ENCODE measurements at regions not wholly inside any gene's neighbourhood (a gene's known extent, or its start where the extent isn't known, plus 50 kb on each side); places are given as distances from the start of the nearest gene placed in this dataset.
"Not testable (repeated sequence)": the region's sequence is repeated elsewhere in the genome, so short reads cannot be mapped to it uniquely, and the experiment has no call there.

DNA sequence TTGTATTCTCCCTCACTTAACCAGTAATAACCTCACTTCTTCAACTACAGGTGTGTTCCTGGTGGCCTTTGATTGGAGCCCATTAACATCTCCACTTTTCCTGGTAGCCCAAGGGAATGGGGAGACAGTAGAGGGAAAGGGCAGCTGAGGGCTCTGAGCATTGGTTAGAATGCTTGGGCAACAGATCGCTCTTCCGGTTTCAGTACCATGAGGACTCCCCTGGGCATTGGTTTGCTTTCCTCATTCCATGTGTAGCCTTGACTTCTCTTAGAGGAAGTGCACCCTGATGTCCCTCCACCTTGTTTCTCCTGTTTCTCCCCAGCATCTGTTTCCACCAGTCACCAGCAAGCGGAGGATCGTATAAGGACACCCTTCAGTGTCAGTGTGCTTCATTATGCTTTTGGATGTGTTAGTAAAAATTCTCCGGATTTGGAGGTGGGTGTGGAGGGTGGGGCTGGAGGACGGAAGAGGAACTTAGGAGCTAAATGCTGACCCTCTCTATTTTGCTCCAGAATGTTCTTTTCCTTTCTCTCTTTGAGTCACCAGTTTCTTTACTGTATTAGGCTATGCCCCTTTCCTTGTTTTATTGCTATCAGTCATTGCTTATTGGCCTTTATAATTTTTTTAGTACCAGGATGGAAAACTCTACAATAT is 50.6 kb upstream of the ZNG1B start:
- DNase-seq: not testable (repeated sequence)

DNA sequence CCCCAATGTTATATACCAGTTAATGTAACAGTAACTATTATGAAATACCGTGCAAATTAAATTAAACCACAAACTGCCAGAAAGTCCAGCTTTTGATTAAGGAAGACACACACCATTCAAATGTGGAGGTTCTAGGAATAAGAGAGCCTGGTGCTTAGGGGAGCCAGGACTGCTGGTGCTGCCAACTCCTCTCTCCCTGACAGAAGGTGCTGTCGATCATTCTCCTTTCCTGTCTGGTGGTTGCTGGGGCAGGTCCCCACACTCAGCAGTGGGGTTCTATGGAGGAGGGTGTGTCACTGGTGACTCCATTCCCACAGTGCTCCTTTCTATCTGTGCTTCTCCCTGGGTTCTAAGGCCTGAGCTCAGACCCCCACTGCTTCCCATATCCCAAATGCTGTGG is 57.9 kb upstream of the ZNG1B start:
- not testable (repeated sequence) for DNase-seq

DNA sequence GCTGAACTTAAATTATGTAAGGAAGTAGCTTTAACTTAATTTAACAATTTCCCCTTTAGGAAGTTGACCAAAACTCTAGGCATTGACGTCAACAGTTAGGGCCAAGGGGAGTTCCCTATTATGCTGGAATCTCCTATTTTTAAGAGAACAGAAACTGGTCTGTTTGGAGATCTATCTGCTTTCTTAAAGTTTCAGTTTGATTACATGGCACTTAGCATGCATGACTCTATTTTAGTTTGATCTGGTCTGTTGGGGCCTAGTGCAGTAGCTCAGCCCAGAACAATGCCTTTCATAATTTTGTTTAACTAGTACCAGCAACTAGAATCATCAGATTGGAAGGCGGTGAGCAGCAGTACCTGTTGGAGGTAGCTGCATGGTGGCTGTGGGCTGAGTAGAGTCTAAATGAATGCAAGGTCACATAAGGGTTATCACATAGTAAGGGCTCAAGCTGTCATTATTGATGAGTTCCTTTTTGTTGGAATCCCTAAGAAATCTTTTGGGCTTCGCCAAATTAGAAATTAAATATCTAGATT is 60.5 kb upstream of the ZNG1B start:
- peak; percentile 17 for DNase-seq

DNA sequence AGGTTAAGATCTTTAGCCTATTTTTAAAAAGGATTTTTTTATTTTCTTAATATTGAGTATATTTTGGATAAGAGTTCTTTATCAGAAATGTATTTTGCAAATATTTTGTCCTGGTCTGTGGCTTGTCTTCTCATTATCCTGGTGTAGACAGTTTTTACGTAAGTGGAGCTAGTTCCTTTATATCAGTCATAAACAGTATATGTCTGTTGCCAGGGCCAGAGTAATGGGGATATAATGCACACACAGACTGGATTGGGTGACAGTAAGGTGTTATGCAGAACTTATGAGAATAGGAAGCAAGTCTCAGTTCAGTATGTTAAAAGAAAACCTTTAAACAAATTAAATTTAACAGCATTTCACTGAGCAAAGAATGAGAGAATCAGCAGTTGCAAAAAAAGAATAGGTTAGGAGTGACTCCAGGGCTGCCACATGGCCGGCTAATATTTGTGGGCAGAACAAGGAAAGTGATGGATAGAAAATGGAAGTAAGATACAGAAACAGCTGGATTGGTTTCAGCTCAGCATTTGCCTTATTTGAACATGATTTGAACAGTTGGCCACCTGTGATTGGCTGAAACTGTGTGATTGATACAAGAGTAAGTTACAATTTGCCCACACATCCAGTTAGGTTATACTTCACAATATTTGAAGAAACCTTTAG is 61.1 kb upstream of the ZNG1B start:
- no peak for DNase-seq

DNA sequence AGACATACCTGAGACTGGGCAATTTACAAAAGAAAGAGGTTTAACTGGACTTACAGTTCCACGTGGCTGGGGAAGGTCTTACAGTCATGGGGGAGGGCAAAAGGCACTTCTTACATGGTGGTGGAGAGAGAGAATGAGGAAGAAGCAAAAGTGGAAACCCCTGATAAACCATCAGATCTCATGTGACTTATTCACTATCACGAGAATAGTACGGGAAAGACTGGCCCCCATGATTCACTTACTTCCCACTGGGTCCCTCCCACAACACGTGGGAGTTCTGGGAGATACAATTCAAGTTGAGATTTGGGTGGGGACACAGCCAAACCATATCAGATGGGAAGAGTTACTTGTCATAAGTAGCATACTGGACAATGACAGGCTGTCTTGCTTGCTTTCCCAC is 62.6 kb upstream of the ZNG1B start:
- DNase-seq: peak; percentile 56

DNA sequence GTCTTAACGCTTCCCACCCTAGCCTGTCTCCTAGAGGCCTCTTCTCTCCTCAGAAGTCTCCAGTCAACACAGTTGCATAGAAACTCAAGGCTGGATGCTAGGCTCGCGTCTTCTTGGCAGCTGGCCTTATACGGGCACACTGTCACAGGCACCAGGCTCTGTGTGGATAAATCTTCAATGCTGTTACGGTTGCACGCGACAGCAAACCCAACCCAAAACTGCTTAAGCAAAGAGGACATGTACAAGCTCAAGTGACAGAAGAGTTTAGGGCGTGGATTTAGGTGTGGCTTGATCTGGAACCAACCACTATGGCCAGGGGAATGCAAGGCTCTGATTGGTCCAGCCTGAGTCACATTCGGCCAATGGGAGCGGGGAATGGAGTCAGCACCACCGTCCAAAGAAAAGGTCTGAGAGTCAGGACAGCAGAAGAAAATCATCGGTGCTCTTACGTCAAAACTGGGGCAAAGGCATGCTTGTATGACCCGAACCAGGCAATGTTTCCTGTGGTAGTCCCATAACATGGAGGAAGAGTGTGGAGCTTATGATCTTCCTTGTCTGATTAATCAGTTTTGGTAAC is 65.1 kb upstream of the ZNG1B start:
- not testable (repeated sequence) for DNase-seq

DNA sequence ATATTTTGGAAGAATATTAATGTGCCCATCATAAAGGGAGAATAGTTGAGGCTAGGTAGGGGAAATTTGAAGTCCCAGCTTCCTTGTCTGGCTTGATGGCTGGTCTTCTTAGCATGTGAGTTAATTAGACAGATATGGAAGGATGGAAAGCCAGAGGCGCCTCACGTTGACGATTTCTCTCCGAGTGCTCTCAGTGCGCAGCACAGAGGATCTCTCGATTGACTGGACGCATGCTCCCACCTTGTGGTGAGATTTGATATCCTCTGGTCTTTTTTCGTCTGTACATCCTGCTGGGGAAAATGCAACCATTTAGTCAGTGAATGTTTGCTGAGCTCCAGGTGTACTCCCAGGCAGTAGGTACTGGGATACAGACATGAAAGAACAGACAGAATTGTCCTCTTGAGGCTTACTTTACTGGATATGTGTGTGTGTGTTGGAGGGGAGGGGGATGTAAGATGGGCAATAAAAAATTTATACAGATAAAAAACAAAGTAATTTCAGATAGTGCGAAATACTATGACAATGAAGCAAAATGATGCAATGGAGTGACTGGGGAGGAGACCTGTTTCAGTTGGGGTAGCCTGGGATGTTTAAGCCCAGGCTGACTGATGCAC is 66.9 kb upstream of the ZNG1B start:
- DNase-seq: peak; percentile 62

DNA sequence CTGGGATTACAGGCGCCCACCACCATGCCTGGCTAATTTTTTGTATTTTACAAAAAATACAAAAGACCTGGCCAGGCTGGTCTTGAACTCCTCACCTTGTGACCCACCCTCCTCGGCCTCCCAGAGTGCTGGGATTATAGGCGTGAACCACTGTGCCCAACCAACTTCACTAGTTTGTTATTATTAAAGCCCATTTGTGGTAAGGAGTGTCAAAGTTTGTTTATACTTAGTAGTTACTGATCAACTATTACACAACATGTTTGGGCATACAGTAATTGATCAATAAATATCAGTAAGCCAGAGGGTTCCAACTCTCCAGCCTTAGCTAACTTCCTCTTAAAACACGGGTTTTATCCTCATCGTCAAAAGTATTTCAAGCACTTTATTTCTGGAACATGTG is 67.5 kb upstream of the ZNG1B start:
- DNase-seq: no peak

DNA sequence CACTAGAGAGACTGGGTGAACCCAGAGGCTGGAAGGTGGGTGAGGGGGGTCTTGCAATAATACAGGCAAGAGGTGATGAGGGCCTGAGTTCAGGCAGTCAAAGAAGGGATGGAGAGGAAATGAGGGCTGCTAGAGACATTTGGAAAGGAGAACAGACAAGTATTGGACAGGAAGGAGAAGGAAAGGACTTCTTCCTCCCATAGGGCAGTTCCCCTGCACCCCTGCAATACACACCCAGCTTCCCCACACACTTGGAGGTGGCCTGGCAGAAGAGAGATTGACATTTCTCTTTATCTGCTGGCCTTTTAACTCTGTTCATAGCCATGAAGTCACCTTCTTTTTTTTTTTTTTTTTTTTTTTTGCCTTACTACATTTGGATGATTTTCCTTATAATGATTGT is 68.9 kb upstream of the ZNG1B start:
- not testable (repeated sequence) for DNase-seq

DNA sequence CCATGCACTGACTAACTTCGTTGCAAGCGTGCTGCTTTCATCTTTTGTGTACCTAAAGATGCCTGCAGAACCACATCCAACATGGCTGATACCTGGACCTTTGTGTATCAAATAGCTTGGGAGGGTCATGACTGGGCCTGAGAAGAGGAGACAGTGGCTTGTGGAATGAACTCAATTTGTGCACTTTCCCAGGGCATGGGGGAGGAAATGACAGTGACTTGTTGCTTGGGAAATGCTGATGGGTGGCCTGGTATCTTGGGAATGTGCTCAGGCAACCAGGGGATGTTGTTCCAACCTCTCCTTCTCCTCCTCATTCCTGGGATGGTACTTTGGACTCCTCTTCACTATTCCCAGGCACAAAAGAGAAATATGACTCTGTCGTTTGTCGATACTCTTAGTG is 70.7 kb upstream of the ZNG1B start:
- not testable (repeated sequence) for DNase-seq

DNA sequence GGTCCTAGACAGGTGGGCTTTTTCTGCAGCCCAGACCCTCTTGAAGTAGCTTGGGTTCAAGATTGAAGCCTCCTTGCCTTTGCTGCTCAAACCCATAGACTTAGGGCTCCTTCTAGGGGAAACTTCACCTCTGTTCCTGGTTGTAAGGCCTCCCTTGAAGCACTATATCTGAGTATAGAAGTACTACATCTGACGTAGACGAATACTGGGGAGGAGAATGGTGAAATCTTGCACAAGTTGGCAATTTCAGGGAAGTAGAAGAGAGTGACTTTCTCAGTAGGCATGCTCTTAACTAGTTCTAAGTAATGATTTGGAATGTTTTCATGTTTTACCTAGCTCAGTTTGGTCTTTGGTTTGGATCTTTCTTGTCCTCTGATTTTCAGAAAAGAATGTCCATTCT is 71.7 kb upstream of the ZNG1B start:
- not testable (repeated sequence) for DNase-seq

DNA sequence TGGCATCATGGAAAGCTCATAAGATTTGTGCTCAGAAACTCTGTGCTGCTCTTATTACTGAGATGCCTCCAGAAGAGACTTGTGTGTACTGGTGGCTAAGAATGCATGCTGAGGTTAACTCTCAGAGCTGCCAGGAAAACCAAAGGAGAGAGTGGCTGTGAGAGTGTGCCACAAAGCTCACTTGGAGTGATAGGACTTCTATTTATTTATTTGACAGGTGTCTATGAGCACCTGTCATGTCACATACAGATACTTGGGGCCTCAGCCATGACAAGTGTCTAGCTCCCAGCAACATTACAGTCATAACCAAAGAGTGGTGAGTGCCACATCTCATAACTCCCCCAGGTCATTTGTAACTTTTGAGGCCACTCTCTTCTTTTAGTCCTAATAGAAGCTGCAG is 72.2 kb upstream of the ZNG1B start:
- not testable (repeated sequence) for DNase-seq

DNA sequence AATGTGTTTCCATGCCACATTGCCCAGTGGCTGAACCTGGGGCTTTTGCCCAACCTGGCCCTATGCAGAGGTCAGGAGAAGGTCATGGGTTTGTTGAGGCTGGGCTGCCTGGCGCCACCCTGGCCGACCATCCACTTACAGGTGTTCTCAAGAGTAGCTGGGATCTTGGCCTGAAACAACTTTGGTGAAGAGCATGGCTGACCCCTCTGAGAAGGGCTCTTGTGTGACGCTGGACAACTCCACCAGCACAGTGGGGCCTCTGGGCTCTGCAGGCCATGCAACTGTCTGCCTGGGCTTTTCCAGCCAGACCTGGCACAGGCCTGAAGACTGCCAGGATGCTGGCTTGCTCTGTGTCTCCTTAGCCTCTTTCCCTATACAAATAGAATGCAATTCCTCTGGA is 76.4 kb upstream of the ZNG1B start:
- no peak for DNase-seq

DNA sequence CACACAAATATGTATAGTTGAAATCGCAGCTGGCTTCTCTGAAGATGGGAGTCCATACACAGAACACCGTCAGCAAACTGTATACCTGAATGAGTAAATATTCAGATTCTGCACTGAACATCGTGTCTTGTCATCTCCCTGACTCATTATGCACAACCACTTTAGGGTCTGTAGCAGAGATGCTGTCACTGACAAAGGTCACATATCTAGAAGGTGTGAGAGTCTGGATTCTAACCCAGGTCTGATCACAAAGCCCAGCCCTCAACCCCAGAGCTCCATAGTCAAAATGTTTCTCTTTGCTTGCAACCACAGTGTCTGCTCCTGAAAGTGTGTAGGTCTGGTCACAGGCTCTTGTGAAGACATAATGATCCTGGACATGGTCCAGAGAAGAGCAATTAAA is 78.3 kb upstream of the PAX8 start:
- DNase-seq: no peak

DNA sequence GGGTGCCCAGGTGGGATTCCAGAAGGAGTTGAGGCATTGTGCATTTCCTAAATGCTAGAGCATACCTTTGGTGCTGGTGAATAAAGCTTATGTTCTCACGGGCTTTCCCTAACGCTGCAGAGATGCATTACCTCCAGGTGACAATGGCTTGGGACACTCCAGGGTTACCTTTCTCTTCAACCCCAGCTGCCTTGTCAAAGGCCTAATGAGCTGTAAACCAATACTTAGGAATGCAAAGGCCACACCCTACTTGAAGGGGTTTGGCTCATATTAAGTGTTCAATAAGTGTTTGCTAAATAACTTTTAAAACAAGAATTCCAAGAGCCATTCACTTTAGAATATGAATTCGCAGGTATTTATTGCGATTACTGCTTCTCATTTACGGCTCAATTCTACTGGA is 77.6 kb upstream of the PAX8 start:
- DNase-seq: not testable (repeated sequence)

DNA sequence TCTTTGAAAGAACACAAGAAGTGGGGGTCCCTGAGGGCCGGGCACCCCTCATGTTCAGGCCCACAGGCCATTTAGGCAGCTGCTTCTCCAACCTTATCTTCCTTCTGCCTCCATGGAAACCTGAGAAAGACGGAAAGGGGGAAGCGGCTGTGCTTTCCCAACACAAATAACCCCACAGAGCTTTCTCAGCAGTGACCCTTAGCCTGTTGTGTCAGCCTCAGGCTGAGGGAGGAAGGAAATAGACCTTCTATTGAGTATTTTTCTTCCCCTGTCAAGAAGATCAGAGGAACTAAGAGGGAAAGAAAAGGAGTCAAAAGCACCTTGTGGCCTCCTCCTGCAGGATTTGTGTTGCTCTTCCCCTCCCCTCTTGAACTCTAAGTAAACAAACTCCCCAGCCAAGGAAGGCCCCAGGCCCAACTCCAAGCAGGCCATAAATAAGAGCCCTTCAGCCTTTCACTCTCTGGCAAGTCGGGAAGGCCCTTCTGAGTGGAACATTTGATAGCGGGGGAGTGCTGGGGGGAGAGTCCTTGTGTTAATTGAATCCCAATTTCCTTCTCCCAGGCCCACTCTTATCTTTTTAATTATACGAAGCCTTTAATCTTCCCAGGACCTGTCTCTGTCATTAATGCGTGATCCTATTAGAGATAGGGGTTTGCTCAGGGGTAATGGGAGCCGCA is 76.8 kb upstream of the PAX8 start:
- DNase-seq: not testable (repeated sequence)

DNA sequence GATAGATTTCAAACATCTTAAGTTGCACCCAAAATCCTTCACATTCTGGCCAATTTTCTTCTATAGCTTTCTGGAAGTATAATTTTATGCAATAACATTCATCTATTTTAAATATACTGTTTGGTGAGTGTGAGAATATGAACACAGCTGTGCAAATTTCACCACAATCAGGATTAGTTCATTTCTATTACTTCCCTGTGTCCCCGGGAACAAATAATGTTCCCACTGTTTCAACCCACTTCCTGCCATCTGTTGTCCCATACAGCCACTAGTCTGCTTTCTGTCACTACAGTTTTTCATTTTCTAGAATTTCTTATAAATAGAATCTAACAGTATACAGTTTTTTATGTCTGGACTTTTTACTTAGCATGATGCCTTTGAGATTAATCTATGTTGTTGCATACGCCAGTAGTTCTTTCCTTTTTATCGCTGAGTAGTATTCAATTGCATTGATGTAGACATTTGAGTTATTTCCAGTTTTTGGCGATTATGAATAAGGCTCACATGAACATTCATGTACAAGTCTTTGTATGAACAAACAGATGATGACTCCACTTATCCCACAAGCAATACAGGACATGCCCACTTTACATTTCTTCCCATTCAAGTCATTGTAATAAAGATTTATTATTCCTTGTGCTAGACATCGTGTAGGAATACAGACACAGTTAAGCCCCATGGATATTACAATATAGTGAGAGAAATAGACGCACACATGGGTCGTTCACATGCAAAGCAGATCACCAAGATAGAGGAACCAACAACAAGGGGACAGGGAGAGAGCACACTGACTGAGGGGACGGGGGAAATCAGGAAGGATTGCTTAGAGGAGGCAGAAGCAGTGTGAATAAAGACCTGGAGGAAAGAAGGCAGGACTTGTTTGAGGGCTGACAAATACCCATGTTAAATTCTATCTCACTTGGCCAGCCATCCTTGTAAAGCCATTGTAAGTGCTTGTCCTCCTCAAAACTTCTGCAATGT is 72.9 kb upstream of the PAX8 start:
- no peak for DNase-seq

DNA sequence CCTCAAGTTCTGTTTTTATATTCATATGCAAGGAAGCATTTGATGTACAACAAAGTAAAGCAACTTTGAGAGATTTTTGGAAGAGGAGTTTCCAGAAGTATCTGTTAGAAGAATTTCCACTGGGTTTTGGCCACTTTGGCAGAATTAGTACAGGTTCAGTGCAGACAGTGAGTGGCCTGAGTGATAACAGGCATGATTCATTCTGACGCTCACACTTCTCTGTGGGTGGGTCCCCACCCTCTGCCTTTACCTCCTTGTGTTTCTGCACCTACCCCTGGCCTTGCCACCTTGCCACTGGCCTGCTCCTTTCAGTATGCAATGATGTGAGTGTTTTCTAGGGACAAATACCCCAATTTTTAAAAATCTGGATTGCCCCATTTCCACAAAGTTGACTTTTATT is 65.1 kb upstream of the PAX8 start:
- DNase-seq: not testable (repeated sequence)

DNA sequence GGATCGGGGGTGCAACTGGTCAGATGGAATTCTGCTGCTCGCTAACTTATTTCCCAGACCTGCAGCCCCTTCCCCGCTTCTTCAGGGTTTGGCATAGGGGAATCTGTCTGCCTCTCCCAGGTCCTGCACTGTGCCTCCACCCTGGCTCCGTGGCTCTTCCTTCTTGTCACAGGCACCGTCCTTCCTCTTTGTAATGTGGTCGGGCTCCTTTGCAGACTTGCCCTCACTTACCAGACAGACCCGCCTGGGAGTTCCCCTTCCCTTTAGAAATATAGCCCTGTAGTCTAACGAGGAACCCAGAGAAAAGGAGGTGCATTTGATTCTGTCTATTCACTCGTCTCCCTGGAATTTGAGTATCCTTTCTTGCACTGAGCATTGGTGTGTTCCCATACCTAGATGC is 63.9 kb upstream of the PAX8 start:
- DNase-seq: peak; percentile 47

DNA sequence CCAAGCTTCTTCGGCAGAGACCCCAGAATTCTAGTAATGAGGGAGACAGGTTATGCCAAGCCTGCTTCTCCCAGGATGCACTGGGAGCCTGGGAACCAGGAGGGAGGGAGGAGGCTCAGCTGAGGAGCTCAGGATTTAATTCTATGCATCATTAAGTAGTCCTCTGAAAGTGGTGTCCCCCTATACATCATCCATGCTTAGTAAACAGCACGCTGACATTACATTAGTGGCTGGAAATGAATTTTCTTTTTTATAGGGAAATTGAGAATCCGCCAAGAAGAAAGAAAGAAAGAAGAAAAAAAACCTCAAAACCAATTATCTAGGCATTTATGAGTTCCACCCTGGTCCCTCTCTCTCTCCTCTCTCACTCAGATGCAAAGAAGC is 63.1 kb upstream of the PAX8 start:
- DNase-seq: not testable (repeated sequence)

DNA sequence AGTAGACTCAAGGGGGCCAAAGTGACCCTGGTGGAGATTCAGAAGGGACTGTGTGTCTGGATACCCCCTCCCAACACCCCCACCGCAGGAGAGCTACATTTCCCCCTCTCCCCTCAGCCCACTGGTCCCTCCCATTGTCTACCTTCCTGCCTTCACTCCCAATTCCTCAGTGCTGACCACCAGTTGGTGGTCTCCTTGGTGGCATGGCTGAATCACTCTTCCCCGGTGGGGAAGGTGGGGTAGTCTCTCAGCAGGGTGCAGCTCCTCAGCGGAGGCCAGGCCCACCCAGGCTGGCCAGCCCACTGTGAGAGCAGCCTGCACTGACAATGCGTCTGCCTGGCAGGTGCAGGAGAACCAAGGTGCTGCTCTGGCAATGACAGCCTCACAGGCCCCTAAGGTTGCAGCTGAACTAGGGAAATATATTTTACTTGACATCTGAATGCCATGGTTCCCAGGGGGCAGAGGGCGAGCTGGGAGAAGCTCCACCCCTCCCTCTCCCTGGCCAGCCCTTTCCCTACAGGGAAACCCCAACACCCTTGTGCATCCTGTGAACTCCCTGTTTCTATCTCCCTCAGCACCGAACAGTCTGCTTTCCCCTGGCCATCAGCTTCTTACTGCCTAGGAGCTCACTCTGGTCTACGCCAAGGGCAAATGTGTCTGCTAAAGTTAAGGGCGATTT is 62.6 kb upstream of the PAX8 start:
- no peak for DNase-seq

All from CD4-positive, alpha-beta T cell treated with Interferon gamma for 1 hour (primary cell).